Ramos (cell line): ENCODE measurements at regions not wholly inside any gene's neighbourhood (a gene's known extent, or its start where the extent isn't known, plus 50 kb on each side); places are given as distances from the start of the nearest gene placed in this dataset.

ENCODE experiments used
- in situ Hi-C: fragments of 300-500 bp; cut with MboI; formaldehyde crosslinking; loops from one replicate; pipeline ENCODE4 v1.14.3; 2022; ENCODE audit warnings: low sequenced_read_pairs; ENCODE audit not compliant: unreplicated experiment

GRCh38 chr10:4671451-4672145 lies 154.4 kb upstream of the AKR1E2 start:
- in situ Hi-C loops = loop anchor here (25.0 kb wide), 1 partner anchor 1434 kb away; no protein-coding TSS in a partner anchor

- in situ Hi-C loops = loop anchor here (25.0 kb wide), 1 partner anchor 1433 kb away; no protein-coding TSS in a partner anchor
These were observed 155.3 kb upstream of the AKR1E2 start for GRCh38 chr10:4670737-4671136.

- in situ Hi-C loops = loop anchor here (25.0 kb wide), 1 partner anchor 1432 kb away; no protein-coding TSS in a partner anchor
These were observed 156.4 kb upstream of the AKR1E2 start for GRCh38 chr10:4669585-4669984.

- in situ Hi-C loops = loop anchor here (25.0 kb wide), 1 partner anchor 1426 kb away; no protein-coding TSS in a partner anchor
These were observed 162.6 kb upstream of the AKR1E2 start for GRCh38 chr10:4663162-4663992.

GRCh38 chr10:4662576-4663161 lies 163.3 kb upstream of the AKR1E2 start:
- in situ Hi-C loops = loop anchor here (25.0 kb wide), 1 partner anchor 1425 kb away; no protein-coding TSS in a partner anchor

GRCh38 chr10:4661511-4662255 lies 164.3 kb upstream of the AKR1E2 start:
- in situ Hi-C loops = loop anchor here (25.0 kb wide), 1 partner anchor 1424 kb away; no protein-coding TSS in a partner anchor

GRCh38 chr10:4658777-4659176 lies 167.2 kb upstream of the AKR1E2 start:
- in situ Hi-C loops = loop anchor here (25.0 kb wide), 1 partner anchor 1421 kb away; no protein-coding TSS in a partner anchor

GRCh38 chr10:4656576-4657194 lies 169.3 kb upstream of the AKR1E2 start:
- in situ Hi-C loops = loop anchor here (25.0 kb wide), 1 partner anchor 1419 kb away; no protein-coding TSS in a partner anchor

- in situ Hi-C loops = loop anchor here (25.0 kb wide), 1 partner anchor 1419 kb away; no protein-coding TSS in a partner anchor
These were observed 170.1 kb upstream of the AKR1E2 start for GRCh38 chr10:4655879-4656278.

- in situ Hi-C loops = loop anchor here (25.0 kb wide), 1 partner anchor 1418 kb away; no protein-coding TSS in a partner anchor
These were observed 170.6 kb upstream of the AKR1E2 start for GRCh38 chr10:4655406-4655805.

- in situ Hi-C loops = loop anchor here (25.0 kb wide), 1 partner anchor 1417 kb away; no protein-coding TSS in a partner anchor
These were observed 171.5 kb upstream of the AKR1E2 start for GRCh38 chr10:4654496-4654895.

GRCh38 chr10:4653160-4653559 lies 172.8 kb upstream of the AKR1E2 start:
- in situ Hi-C loops = loop anchor here (25.0 kb wide), 1 partner anchor 1416 kb away; no protein-coding TSS in a partner anchor

- in situ Hi-C loops = loop anchor here (25.0 kb wide), 1 partner anchor 1415 kb away; no protein-coding TSS in a partner anchor
These were observed 173.6 kb upstream of the AKR1E2 start for GRCh38 chr10:4652111-4653010.

- in situ Hi-C loops = loop anchor here (25.0 kb wide), 1 partner anchor 1414 kb away; no protein-coding TSS in a partner anchor
These were observed 174.5 kb upstream of the AKR1E2 start for GRCh38 chr10:4651404-4652037.

- in situ Hi-C loops = loop anchor here (25.0 kb wide), 1 partner anchor 1413 kb away; no protein-coding TSS in a partner anchor
These were observed 175.4 kb upstream of the AKR1E2 start for GRCh38 chr10:4650582-4650981.

- in situ Hi-C loops = loop anchor here (25.0 kb wide), 1 partner anchor 1413 kb away; no protein-coding TSS in a partner anchor
These were observed 176.0 kb upstream of the AKR1E2 start for GRCh38 chr10:4649886-4650508.

GRCh38 chr10:4649471-4649870 lies 176.5 kb upstream of the AKR1E2 start:
- in situ Hi-C loops = no loop called here
